Suppressor macrophage (primary cell): ENCODE measurements at regions not wholly inside any gene's neighbourhood (a gene's known extent, or its start where the extent isn't known, plus 50 kb on each side); places are given as distances from the start of the nearest gene placed in this dataset.

Experiments
- DNase-seq, 4 experiments: peaks; one replicate each; pipeline ENCODE4 v3.0.0-alpha.2; 2020 to 2022

DNA sequence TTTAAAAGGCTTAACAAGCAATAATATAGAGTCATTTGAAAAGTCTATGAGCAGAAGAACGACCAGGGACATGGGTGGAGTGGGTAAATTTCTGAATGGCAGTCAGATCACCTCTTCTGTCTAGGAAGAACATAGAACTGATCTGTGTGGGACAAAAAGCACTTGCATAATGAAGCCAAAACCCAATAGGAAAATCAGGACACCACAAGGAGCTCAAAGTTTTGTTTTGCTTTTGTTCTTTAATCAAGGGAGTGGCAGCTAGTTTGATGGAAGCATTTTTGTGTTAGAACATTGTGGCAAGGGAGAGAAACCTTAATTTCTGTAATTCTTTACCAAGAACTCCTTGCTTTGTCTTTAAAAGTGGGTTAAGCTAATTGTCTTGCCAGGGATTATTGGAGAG is 240.2 kb upstream of the TANK start:
- DNase-seq, result no peak

DNA sequence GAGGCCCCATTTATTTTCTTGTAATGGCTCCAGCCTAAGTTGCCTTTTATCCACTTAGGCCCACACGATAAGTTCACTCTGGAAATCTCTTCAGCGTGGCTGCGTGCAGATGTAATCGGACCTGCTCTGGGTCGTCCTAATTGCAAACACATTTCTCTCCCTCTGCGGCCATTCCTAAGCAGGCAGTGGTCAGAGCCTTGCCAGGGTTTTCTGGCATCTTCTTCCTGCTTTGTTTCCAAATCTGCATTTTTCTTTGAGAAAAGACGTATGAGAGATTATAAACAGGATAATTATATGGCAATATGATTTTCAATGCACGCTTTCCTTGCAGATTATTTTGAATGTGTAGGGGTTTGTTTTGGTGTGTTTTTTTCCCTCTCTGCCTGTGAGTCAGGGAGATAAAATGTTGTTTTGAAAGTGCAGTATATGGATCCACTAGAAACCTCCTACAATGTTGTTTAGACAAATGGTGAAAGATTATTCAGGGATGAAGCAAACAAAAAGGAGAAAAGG is 239.4 kb upstream of the TANK start:
- no peak for DNase-seq

DNA sequence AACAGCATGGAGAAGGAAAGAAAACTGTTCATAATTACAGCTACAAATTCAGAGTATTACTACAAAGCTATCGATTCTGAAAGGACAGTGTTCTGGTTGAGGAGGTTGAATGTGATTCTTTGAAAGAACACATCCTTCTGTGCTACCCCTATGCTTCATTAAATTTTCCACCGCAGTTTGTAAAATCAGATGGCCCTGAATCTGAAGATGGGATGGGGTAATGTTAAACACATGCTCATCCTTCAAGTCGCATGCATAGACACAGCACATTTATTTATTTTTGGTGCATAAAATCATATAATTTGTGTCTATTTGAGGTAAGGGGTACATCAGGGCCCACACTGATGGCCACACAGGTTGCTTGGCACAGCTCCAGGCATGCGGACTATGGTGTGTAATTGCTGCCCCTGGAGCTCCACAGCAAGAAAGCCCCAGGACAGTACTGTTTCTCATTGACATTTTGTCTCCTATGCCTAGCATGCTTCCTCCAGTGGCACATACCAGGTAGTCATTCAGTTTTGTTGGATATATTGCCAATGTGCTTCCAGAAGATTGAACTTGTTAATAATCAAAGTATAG is 238.8 kb upstream of the TANK start:
- DNase-seq, result no peak

DNA sequence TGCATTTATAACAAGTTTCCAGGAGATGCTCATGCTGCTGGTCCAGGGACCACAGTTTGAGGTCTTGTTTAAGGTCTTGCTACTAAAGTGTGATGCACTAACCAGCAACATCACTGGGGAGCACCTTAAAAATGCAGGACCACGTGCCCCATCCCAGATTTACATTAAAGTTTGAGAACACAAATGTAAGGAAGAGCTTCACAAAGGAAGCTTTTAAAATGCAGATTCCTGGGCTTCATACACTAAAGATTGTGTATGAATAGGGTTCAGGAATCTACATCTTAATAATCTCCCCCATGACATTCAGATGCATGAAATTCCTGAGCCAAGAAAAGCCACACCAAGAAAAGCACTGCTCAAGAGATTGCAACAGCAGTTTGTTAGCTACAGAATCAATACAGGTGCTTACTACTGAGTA is 235.3 kb upstream of the TANK start:
- DNase-seq, result no peak

DNA sequence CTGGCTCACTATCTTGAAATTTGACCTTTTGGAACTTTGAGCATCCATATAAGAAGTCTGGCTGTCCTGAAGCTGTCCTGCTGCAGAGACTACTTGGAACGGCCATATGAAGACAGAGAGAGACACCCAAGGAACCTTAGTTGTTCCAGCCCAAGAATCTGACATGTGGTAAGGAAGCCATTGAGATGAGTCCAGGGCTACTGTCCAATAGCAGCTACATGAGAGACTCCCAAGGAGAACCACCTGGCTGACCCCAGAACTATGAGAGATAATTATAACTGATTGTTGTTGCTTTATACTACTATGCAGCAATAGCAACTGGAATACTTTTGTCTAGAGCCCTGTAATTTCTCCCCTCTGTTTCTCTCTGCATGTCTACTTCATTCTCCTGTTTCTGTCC is 234.3 kb upstream of the TANK start:
- DNase-seq, result no peak

DNA sequence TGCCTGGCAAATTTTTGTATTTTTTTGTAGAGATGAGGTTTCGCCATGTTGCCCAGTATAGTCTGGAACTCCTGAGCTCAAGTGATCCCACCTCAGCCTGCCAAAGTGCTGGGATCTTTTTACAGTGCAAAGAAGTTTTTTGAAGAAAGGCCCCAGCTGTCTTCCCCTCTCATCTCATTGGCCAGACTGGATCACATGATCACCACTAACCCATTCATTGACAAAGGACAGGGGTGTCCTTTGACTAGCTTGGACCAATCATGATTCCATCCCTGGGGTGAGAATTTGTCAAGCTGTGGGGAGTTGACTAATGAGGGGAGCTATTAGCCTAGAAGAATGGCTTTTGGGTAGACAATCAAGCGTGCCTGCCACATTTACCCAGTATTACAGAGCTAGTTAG is 232.9 kb upstream of the TANK start:
- DNase-seq, result no peak

DNA sequence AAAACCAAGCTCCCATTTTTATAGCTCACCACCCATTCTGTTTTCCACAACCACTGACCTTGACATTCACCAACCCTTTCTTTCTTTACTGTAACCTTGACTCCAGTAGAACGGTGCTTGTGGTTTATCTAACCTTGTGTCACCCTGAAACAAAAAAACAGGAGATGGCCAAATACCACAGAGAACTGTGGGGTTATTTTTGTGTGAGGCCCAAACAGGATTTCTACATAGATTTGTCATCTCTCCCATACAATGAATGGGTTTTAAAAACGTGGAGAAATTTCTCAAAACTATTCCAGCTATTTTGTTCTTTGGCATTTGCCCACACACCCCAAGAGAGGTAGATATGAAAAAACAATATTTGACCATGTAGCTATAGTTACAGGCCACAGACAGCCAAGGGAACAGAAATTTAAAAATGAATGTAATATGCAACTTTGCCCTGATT is 231.3 kb upstream of the TANK start:
- no peak for DNase-seq

DNA sequence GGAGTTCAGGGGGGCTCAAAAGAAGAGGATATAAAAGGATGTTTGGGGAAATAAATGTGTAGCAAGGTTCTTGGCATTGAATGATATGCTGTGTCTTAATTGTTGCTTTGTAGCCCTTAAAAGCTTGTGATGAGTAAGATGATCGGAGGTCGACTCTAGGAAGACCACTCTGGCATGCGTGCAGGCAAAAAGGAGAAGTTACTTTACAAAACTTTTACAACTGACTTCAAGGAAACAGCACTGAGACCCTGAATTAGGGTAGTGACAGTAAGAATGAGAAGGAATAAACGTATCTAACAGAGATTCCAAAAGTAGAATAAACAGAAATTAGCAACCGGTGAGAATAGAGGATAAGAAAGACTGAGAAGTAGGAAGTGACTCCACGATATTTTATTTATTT is 228.7 kb upstream of the TANK start:
- peak in 1 of 4 experiments; percentile 22 for DNase-seq

DNA sequence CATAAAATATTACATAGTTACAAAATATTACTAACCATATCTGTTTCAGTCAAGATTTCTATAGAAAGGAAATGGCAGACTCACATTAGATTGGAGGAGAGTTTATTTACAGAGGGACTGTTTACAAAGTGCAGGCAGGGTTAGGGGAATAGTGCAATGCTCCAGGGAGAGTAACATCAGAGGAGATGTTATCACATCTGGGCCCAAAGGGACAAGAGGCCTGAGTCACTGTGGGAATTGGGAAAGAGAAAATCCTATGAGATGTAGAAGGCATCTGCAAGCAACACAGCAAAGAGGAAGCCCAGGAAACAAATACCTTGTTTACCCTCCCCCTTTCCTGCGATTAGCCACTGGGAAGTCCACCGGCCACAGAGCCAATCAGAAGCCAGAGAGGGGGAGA is 227.3 kb upstream of the TANK start:
- no peak for DNase-seq

DNA sequence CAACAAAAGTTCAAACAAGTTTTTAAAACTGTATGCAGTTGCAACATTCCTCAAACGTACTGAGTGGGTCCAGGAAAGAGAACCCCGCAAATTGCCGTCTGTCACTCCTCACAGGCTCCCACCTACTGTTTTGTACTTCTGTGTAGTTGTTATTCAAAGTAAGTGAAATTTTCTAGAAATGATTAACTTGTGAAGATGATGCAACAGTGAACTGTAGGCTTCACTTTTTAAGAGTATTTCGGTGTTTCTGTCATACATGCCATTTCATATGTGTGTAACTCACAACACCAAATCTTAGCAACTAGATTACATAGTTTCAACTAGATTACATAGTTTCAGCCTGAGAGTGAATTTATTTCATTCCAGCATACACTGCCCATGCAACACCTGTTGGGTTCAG is 226.0 kb upstream of the TANK start:
- no peak for DNase-seq

DNA sequence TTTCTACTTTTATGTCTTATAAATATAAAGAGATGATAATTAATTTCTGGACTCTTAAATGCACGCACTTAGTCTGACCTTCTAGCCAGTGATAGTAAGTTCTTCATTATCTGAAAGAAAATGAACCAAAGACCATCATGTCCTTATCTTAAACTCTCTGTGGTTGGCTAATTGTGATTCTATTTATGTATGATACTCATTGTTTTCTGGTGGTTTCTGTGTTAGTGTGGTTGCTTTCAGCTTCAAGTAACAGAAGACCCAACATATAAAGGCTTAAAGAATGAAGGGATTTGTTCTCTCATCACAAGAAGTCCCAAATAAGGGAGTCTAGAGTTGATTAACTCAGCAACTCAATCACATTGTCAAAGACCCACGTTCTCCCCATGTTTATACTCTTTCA is 225.2 kb upstream of the TANK start:
- DNase-seq, result no peak

DNA sequence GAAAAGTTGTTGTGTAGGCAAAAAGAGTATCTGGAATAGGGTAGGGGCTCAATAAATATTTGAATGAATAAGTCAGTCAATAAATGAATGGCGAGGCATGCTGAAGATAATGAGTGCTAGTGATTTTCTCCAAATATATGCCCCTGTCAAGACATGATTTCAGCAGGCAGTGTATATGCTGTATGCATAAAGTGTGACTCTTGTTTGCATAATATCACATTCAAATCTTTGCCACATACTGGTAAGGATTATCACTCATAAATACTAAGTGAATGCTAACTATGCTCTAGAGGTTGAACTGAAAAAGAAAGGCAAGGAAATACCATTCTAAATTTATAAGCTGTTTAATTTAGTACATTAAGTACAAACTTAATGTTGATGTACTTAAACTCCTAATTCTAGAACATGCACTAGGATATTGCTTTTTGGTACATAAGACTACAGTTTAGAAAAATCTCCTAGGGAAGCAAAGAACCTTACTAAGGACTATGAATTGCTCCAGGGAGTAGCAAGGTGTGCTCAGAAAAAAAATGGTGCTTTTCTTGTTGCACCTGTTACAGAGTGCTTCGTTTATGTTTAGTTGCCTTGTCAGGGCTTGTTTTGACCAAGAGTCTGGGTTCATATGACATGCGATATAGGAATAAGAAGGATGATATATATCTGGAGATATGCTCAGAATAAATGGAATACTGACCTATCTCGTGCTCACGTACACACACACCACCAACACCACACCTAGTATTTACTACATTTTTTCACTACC is 224.0 kb upstream of the TANK start:
- DNase-seq, result no peak

DNA sequence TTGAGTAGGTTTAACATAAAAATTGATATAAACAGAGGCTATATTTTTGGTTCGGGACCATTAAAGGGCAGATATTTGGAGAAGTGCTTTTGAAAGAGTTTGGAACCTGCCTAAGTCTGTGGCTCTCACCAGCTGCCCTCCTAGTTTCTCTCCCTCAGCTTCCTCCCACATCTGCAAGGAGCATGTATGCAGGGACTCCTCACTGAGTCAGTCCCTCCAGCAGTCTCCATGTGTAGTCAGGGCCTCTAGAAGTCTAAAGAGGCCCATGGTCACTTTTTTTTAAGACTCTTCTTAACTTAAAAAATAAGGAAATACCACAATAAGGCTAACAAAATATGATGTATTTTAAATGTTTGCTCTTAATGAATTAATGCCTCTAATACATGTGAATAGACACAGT is 220.0 kb upstream of the TANK start:
- peak in 1 of 4 experiments; percentile 12 for DNase-seq

DNA sequence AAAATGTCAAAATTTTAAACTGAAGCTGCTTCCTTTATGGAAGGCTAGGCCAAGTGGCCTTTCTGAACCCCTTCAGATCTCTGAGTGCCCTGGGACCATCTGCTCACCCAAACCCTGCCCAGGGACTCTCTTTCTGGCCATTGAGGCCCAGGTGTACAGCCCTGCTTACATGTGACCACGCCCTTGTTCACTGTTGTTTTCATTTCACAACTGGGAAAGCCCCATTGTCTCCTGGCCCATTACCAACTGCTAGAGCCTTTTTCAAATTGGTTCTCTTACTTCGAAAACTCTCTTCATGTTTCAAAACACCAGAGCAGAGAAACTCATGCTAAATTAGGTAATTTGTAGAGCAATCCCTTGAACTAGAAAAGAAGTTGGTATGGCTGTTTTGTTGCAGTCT is 219.5 kb upstream of the TANK start:
- DNase-seq, result no peak

DNA sequence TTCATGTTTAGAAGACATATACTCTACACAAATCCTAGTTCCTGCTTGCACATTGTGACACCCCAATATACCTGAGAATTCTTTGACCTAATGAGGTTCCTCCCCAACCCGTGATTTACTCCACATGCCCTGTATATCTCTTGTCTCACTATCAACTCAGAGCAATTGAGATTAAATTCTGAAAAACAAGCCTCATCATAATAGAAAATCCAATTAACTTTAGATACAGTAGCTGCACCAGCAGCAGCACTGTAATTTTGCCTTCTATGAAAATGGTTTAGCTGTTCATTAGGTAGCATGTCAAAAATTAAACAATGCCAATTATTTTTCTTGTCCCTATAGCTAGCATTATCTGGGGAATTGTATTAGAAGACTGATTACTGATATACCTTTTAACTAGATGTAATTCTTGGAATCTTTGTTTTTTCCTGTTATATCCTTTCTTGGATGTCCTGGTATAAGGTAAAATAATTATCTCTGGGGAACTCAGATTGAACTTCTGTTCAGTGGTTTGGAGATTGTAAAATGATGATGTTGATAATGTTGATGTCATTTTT is 218.9 kb upstream of the TANK start:
- DNase-seq, result no peak

DNA sequence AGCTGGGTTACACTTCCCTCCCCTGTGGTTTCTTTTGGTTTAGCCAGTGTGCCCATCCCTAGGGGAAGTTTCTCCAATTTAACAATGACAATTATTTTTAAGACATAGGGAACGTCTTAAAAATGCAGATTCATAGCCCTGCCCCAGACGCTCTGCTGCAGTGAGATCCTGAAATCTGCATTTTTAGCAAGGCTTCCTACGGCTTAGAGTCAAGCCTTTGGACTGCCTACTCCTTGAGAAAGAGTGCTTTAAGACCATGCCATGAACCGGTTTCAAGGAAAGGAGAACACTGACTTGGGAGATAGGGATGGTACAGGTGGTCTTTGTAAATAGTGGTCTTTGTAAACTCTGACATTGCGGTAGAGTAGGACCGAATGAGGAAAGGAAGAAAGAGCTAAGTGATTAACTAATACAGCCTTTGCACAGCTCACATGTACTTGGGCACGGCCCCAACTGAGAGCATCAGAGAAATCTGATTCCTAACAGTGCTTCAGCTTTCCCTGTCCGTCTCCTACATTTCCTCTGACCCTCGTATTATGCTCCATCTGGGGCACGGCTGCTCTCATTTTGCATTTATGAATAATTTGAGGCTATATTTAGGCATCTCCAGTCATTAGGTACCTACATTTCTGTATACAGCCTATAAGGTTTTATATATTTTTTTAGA is 217.6 kb upstream of the TANK start:
- DNase-seq, result peak in 1 of 4 experiments; percentile 15

DNA sequence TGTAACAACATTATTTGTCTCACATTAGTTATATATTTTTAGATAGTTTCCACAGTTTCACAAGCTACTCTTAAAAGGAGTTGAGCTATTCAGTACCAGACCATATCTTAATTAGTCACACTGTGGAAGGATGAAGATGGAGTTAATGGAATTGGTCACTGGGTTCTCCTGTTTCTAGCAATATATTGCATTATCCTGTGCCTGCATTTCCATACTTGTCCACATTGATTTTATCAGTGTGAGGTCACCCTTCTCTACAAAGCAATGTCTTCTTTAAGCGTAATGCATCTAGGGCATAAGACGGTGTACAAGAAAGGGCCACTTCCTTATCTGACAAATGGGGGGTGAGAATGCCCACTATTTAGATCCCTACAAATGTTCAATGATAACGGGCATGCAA is 216.8 kb upstream of the TANK start:
- DNase-seq, result no peak

DNA sequence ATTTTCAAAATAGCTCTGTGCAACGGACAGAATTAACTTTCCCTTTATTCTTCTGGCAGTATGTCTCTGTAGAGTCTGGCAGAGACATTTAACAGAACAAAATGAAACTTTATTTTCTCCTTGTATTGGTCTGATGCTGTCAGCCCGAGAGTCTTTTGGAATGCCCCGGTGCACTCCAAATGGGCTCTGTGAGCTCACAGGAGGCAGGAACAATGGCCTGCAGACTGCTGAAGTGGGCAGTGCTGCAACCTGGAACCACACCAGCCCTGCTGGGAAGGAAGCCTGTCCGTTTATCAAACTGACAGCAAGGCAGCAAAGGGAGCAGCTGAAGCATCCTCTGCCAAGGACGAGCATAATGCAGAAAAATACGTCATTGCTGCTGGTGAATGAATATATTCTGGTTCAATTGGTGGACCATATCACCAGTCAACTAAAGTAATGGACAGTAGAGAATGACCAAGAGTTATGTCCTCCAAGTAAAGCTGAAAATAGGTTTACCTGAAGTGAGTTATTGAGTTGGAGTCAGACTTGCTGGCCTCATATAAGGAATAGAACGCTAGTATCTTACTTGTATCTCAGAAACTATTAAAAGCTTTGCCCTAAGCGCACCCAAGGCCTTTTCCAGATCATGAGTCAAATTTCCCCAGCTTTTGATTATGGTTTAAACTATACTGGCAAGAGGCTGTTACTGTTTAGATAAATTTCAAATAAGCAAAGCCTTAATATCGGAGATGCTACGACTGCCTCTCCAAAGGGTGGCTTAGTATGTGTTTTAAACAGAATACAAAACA is 207.6 kb upstream of the TANK start:
- no peak for DNase-seq

DNA sequence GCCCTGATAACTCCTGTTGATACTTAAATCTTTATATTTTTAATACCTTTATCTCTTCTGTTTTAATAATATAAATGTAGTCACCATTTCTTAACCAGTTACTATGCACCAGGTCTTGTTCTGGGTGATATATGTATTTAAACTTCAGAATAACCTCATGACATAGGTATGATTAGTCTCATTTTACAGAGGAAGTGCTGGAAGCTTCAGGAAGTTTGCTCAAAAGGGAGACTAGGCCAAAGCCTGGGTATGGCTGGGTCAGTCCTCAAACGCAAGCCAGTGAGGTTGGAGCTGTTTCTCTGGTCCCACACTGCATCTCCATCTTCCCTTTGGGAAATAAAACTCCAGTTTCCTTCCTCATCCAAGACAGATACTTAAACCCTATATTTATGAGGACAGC is 204.7 kb upstream of the TANK start:
- no peak for DNase-seq

DNA sequence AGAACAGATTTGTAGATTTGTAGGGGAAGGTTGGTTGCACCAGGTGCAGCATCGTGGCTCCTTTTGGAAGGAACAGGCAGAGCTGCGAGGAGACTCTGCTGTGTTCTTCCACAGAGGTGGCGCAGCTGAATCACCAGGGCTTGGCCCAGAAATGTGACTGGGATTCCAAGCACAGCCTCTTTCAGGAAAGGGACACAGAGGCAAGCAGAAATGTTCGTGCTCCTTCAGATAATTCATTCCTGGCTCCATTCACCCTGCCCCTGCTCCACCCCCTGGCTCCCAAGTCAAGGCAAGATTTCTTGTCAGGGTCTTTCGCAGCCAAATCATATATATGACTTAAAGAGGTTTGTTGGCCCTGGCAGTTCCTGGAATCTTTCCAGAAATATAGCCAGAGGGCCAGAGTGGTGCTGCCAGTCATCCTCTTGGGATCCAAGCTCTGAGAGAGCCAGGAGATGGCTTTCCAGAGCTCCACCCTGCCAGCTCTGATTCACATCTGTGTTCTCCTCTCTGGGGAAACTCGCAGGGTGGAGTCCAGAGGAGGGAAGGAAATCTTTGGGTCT is 203.9 kb upstream of the TANK start:
- DNase-seq, result no peak

DNA sequence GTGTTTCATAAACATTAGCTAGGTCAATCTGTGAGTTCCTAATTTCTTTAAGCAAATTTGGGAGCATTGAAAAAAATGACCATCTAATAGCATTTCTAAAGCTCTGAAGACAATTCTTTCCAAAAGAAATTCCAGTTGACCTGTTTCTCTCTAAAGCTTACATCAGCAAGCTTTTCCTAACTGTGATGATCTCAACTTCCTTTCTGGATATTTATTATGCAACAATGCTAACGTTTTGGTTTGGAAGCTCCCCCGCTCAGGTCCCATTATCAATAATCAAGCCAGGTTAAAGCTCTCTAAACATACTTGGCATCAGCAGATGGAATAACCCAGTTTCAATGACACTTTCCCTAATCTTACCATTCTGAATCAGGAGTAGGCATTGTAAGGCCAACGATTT is 196.3 kb upstream of the TANK start:
- no peak for DNase-seq

DNA sequence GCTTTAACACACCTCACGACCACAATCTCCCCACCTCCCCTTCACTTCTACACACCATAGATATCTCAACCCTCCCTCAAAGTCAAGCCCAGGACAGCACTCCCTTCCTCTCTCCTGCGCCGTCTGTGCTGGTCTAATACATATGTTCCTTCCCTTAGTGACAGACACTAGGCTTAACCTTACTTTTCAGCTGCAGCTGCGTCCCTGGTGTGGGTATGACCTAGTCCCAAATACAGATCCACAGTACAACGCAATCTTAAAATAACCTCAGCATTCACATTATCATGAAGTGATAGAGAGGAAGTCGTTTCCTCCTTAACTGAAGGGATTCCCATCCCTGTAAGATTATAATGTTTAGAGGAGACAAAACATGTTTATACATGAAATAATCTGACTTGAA is 192.7 kb upstream of the TANK start:
- no peak for DNase-seq
